ENCODE measurements at regions not wholly inside any gene's neighbourhood (a gene's known extent, or its start where the extent isn't known, plus 50 kb on each side); places are given as distances from the start of the nearest gene placed in this dataset.
A peak's percentile ranks its signal among the peaks of the same experiment; 100 is the strongest.

- DNase-seq: no peak
Measured at GRCh38 chr17:77505181-77505639, 364.4 kb downstream of the SEC14L1 start.

- DNase-seq: no peak
Measured at GRCh38 chr17:77506371-77506991, 365.7 kb downstream of the SEC14L1 start.

GRCh38 chr17:77507111-77507885 lies 366.5 kb downstream of the SEC14L1 start:
- no peak for DNase-seq

- no peak for DNase-seq
Measured at GRCh38 chr17:77508047-77508715, 367.4 kb downstream of the SEC14L1 start.

DNA sequence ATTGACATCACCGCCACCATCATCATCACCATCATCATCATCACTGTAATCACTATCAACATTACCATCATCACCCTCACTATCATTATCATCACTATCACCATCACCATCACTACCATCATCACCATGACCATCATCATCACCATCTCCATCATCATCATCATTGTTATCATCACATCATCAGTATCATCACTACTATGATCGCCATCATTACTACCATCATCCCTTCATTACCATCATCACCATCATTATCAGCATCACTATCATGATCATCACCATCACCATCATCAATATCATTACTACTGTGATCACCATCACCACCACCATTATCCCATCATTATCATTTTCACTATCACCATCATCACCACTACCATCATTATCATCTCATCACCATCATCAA lies 368.3 kb downstream of the SEC14L1 start:
- no peak for DNase-seq

GRCh38 chr17:77509599-77509998 lies 368.8 kb downstream of the SEC14L1 start:
- DNase-seq: no peak

GRCh38 chr17:77510133-77510796 lies 369.5 kb downstream of the SEC14L1 start:
- DNase-seq: no peak

DNA sequence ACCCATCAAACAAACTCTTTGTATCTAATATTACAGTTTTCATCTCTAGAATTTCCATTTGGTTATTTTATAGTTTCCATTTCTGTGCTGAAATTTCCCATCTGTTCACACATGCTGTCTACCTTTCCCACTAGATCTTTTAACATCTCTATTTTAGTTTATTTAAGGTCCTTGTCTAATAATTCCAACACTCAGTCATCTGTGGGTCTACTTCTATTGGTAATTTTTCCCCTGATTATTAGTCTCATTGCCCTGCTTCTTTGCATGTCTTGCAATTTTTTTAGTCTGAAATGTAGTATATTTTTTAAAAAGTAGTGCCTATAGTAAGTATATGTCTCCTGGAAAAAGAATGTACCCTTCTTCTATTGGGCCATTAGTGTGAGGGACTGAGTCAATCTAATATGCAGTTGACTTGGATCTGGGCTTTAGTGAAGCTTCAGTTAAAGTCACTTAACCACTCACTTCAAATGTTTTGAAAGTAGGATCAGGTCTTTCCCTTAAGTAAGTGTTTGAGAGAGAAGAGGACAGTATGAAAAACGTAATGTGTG lies 370.8 kb downstream of the SEC14L1 start:
- no peak for DNase-seq

DNA sequence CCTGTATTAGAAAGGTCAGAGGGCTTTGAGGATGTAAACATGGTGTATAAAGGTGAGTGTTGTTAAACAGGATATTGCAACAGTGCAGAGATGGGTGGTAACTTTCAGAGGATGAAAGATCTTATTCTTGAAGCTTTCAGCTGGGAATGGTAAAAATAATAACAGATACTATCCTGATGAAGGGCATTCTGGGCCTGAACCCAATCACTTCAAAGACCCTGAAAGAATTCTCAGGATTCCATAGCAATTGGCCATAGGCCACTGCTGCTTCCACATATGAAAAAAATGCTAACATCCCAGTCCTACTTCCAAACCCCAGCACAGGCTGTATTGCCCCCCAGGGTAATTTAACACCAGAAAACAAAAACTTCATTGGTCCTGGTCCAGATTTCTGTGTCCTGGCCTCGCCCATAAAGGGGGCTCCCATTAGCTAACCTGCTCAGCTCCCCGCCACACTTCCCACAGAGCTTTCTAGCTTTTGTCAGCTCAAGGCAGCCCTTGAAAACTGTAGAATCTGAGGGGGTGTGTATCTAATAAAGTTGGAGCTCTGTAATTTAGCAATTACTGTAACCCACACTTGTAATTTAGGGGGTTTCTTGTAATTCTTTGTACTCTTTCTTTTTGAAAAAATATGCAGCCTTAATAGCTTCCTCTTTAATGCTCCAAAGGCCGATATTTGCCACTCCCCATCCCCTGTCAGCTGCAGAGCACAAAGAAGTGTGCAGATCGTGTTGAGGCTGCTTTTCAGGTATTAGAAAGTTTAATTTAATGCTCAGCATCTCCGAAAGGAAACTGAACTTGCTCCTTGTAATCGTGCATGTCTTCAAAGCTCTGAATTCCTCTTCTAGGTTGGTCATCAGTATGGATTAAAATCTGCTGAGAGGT lies 371.5 kb downstream of the SEC14L1 start:
- no peak for DNase-seq

DNA sequence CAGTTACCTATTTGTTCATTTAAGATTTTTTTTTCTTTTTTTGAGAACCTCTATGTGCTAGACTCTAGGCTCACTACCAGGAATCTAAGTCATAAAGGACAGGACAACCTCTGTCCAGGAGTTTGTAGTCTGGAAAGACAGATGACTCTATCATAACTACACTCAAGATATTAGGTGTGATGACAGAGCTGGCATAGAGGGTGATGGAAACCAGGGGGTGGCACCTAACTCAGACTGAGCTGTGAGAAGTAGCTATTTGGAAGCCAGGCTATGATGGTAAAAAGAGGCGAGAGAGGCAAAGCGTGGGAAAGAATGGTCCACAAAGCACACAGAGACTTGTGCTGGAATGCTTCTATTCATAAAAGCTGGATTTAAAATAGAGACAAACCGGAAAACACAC lies 372.3 kb downstream of the SEC14L1 start:
- DNase-seq: no peak

- no peak for DNase-seq
Measured at GRCh38 chr17:77515227-77515626, 374.5 kb downstream of the SEC14L1 start.

GRCh38 chr17:77516902-77517301 lies 376.1 kb downstream of the SEC14L1 start:
- no peak for DNase-seq

DNA sequence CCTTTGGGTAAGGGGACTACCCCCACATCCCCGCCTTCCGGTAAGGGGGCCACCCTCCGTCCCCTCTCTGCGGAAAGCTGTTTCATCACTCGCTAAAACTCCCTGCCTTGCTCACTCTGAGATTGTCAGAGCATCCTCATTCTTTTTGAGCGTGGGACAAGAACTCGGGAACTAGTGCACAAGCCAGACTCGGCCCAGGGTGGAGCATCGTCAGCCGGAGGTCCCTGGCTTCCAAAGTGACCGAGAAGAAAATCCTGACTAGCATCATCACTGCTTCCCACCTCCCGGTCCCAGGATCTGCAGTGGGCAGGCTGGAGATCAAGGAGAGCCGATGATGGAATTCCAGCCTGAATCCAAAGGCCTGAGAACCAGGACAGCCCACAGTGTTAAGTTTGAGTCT lies 380.3 kb downstream of the SEC14L1 start:
- DNase-seq: no peak

- DNase-seq: no peak
Measured at GRCh38 chr17:77523540-77523939, 382.8 kb downstream of the SEC14L1 start.

DNA sequence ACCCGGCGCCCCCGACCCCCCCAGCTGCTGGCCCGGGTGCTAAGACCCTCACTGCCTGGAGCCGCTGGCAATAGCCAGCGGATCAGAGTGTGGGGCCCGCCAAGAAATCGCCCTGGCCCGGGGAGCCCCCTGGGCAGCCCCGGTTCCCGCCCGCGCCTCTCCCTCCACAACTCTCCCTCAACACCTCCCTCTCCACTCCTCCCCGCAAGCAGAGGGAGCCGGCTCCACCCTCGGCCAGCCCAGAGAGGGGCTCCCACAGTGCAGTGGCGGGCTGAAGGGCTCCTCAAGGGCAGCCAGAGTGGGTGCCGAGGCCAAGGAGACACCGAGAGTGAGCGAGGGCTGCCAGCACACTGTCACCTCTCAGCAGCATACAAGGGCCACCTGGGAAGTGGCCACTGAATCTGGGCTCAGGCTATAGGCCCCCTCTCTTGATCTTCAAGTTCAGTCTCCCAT lies 385.5 kb downstream of the SEC14L1 start:
- DNase-seq: no peak

GRCh38 chr17:77526728-77527350 lies 386.1 kb downstream of the SEC14L1 start:
- DNase-seq: no peak

GRCh38 chr17:77527409-77527808 lies 386.6 kb downstream of the SEC14L1 start:
- no peak for DNase-seq

DNA sequence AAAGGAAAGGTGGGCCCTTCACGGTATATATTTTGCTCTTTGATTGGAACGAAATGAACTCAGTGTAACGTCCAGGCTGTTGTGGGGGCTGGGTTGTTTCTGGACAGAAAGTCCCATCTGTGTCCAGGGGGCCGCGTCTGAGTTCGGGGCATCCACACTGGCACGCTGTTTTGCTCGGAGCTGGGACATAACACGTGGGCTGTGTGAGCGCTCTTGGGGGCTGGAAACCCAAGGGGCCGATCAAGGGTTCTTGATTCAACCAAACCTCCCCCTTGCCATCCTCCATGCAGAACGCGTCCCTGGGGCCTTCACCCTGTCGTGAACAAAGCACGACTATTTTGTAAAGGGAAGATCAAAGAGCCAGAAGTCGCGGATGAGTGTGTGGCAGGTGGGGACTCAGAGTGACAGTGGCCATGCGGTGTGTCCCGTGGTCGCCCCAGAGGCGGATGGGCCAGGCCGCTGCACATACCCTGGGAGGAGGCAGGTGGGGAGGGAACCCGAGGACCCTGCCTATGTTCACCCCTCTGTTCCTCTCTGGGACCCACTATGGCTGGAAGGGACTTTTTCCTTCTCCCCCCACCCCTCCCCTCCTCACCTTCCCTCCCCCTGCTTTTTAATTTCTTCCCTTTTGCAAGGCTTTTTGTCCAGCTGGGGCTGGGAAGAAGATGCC lies 387.2 kb downstream of the SEC14L1 start:
- no peak for DNase-seq

- DNase-seq: peak; percentile 40 to 62
Measured at GRCh38 chr17:77528516-77529327, 388.0 kb downstream of the SEC14L1 start.

- no peak for DNase-seq
Measured at GRCh38 chr17:77529328-77529650, 388.5 kb downstream of the SEC14L1 start.

All from stimulated activated CD4-positive, alpha-beta T cell treated with anti-CD3 and anti-CD28 coated beads, Interleukin-2, amount 100 ng/mL, for 24 hours (primary cell).